ENCODE measurements at regions not wholly inside any gene's neighbourhood (a gene's known extent, or its start where the extent isn't known, plus 50 kb on each side); places are given as distances from the start of the nearest gene placed in this dataset.

GRCh38 chr3:147538034-147538433 is 128.9 kb downstream of the ZIC1 start:
- Mint-ChIP-seq H3K4me3 (ENCODE audit: unreplicated experiment) (no peak overlapping the region), H3K9me3 (ENCODE audit: unreplicated experiment) (peaks cover 3% of the 10 kb centered on the region), H3K36me3 (ENCODE audit: unreplicated experiment) (peaks cover 8% of the 10 kb centered on the region), H3K27ac (ENCODE audit: unreplicated experiment) (no peak overlapping the region), H3K27me3 (ENCODE audit: unreplicated experiment) (peaks cover under 1% of the 10 kb centered on the region), H3K4me1 (ENCODE audit: low read depth, unreplicated experiment) (peaks cover under 1% of the 10 kb centered on the region)
- TF ChIP-seq, protein P1, sequence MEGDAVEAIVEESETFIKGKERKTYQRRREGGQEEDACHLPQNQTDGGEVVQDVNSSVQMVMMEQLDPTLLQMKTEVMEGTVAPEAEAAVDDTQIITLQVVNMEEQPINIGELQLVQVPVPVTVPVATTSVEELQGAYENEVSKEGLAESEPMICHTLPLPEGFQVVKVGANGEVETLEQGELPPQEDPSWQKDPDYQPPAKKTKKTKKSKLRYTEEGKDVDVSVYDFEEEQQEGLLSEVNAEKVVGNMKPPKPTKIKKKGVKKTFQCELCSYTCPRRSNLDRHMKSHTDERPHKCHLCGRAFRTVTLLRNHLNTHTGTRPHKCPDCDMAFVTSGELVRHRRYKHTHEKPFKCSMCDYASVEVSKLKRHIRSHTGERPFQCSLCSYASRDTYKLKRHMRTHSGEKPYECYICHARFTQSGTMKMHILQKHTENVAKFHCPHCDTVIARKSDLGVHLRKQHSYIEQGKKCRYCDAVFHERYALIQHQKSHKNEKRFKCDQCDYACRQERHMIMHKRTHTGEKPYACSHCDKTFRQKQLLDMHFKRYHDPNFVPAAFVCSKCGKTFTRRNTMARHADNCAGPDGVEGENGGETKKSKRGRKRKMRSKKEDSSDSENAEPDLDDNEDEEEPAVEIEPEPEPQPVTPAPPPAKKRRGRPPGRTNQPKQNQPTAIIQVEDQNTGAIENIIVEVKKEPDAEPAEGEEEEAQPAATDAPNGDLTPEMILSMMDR (IDR thresholded peaks at IDR 0.05; ENCODE audit: partially characterized antibody, unreplicated experiment) = no peak
- no peak for DNase-seq

- Mint-ChIP-seq H3K9me3 (ENCODE audit: unreplicated experiment) (peaks cover 2% of the 10 kb centered on the region), H3K27me3 (ENCODE audit: unreplicated experiment) (no peaks in the 10 kb centered on the region), H3K27ac (ENCODE audit: unreplicated experiment) (no peak overlapping the region), H3K36me3 (ENCODE audit: unreplicated experiment) (peaks cover 8% of the 10 kb centered on the region), H3K4me3 (ENCODE audit: unreplicated experiment) (no peak overlapping the region), H3K4me1 (ENCODE audit: low read depth, unreplicated experiment) (no peaks in the 10 kb centered on the region)
- no peak for DNase-seq
- TF ChIP-seq, protein P1 (IDR thresholded peaks at IDR 0.05; ENCODE audit: partially characterized antibody, unreplicated experiment) = no peak
These were observed 131.8 kb downstream of the ZIC1 start for GRCh38 chr3:147540921-147541320.

DNA sequence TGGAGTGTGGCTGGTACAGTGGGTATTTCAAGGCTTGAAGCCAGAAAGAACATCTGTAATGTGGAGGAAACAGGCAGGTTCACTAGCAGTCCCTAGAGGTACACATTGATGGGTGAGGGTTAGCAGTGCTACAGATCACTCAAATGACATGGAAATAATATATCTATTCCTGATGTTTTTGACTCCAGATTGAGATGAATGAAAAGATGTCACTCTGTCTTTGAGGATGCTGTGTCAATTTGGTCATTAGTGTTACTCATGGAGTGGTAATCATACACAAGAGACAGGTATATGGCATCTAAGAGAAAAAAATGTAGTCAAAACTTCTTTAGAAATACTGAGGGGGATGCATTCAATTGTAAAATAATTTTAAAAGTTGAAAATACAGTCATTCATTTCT is 135.1 kb downstream of the ZIC1 start:
- Mint-ChIP-seq H3K4me3 (ENCODE audit: unreplicated experiment) (no peak overlapping the region), H3K9me3 (ENCODE audit: unreplicated experiment) (no peaks in the 10 kb centered on the region), H3K4me1 (ENCODE audit: low read depth, unreplicated experiment) (no peaks in the 10 kb centered on the region), H3K36me3 (ENCODE audit: unreplicated experiment) (peaks cover 8% of the 10 kb centered on the region), H3K27ac (ENCODE audit: unreplicated experiment) (no peak overlapping the region), H3K27me3 (ENCODE audit: unreplicated experiment) (peaks cover 2% of the 10 kb centered on the region)
- TF ChIP-seq, protein P1 (IDR thresholded peaks at IDR 0.05; ENCODE audit: partially characterized antibody, unreplicated experiment) = no peak
- DNase-seq = no peak

DNA sequence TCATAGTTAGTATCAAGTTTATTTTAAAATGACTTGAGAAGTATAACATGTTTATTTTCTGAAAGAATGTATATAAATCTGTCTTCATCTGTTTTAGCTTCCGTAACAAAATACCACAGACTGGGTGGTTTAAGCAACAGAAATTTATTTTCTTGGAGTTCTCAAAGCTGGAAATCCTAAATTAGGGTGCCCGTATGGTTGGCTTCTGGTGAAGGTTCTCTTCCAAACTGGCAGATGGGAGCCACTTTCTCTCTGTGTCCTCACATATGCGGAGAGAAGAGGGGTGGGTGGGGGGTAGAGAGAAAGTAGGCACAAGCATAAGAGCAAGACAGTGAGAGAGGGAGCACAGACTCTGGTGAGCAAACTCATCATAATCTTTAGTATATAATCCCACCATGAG is 142.3 kb downstream of the ZIC1 start:
- no peak for DNase-seq
- Mint-ChIP-seq H3K36me3 (ENCODE audit: unreplicated experiment) (no peaks in the 10 kb centered on the region), H3K27me3 (ENCODE audit: unreplicated experiment) (peaks cover 3% of the 10 kb centered on the region), H3K9me3 (ENCODE audit: unreplicated experiment) (no peaks in the 10 kb centered on the region), H3K4me3 (ENCODE audit: unreplicated experiment) (no peak overlapping the region), H3K27ac (ENCODE audit: unreplicated experiment) (peak overlapping the region; percentile 69), H3K4me1 (ENCODE audit: low read depth, unreplicated experiment) (peaks cover 10% of the 10 kb centered on the region)
- TF ChIP-seq, protein P1 (IDR thresholded peaks at IDR 0.05; ENCODE audit: partially characterized antibody, unreplicated experiment) = no peak

DNA sequence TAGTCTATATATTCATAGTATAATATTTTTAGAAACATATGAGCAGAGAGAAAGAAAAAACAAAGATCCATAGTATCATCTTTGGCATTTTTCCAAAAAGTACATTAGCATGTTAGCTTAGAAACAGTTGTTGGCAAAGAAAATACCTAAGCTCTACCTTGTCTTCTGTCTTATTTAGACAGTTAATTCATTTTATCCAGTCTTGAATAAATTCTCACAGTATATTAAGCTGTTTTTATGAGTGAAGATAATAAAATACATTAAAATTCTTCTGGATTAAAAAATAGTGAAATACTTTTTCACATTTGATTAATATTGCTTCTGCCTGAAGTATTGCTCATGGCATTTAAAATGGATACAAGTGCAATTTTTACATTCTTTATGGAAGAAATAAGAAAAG is 145.2 kb downstream of the ZIC1 start:
- H3K9me3 Mint-ChIP-seq (ENCODE audit: unreplicated experiment) = no peaks in the 10 kb centered on the region
- H3K36me3 Mint-ChIP-seq (ENCODE audit: unreplicated experiment) = no peaks in the 10 kb centered on the region
- peaks cover 10% of the 10 kb centered on the region for H3K4me1 Mint-ChIP-seq (ENCODE audit: low read depth, unreplicated experiment)
- H3K27ac Mint-ChIP-seq (ENCODE audit: unreplicated experiment) = no peak overlapping the region
- H3K27me3 Mint-ChIP-seq (ENCODE audit: unreplicated experiment) = peaks cover 2% of the 10 kb centered on the region
- no peak overlapping the region for H3K4me3 Mint-ChIP-seq (ENCODE audit: unreplicated experiment)
- no peak for DNase-seq
- TF ChIP-seq, protein P1 (IDR thresholded peaks at IDR 0.05; ENCODE audit: partially characterized antibody, unreplicated experiment) = no peak
